Sigmoid colon (tissue), 4 donors: ENCODE measurements at regions not wholly inside any gene's neighbourhood (a gene's known extent, or its start where the extent isn't known, plus 50 kb on each side); places are given as distances from the start of the nearest gene placed in this dataset.

Experiments
- CTCF ChIP-seq, 4 experiments: fragments of 450-650 bp in 3 of 4; fragments of 200-600 bp in 1 of 4; IDR thresholded peaks; one replicate each; pipeline ENCODE4 v1.5.1; 2016 to 2019; ENCODE audit warnings: antibody characterized with exemption in 4 of 4, mild to moderate bottlenecking in 3 of 4, moderate library complexity in 2 of 4
- EP300 ChIP-seq, 4 donors: sonication (generic); formaldehyde crosslinking; IDR thresholded peaks; one replicate each; pipeline ENCODE4 v1.6.1; 2017; ENCODE audit warnings: antibody characterized with exemption in 4 of 4
- POLR2A ChIP-seq, 2 donors: fragments of 450-650 bp; IDR thresholded peaks; one replicate each; pipeline ENCODE4 v1.6.1; 2016; ENCODE audit warnings: antibody characterized with exemption in 2 of 2, mild to moderate bottlenecking in 2 of 2, moderate library complexity in 2 of 2

DNA sequence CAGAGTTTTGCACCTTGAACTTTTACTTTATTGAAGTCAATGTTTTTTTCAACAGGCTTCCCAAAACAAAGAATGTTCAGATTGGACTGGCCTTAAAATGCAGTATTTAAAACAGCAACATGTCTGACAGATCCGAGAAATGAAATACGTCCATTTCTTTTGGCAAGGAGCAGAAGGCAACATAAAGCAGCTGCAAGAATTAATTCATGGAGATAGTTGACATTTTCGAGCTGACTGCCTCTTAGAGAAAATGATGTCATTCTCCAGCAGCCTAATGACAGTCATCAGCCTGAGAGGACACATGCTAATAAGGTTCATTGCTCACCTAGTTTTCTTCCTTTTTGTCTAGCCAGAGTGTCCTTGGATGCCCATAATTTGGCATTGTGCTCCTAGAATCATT, 232.2 kb upstream of the SEMA6A start:
- TF ChIP-seq CTCF (IDR thresholded peaks at IDR 0.05): no peak
- no peak for TF ChIP-seq EP300 (IDR thresholded peaks at IDR 0.05)
- TF ChIP-seq POLR2A (IDR thresholded peaks at IDR 0.05): no peak
